H1 (cell line): ENCODE measurements at regions not wholly inside any gene's neighbourhood (a gene's known extent, or its start where the extent isn't known, plus 50 kb on each side); places are given as distances from the start of the nearest gene placed in this dataset.

Source experiments
- CTCF ChIA-PET: fragments of 300-600 bp; sonication (Branson Sonifier 250); formaldehyde crosslinking; loops from one replicate; lab custom pipeline; 2021; ENCODE audit not compliant: partially characterized antibody; lab: Charles Lee
- POLR2A ChIA-PET: fragments of 300-600 bp; sonication (Branson Sonifier 250); formaldehyde crosslinking; loops from one replicate; lab custom pipeline; 2021; ENCODE audit warnings: inconsistent platforms; ENCODE audit not compliant: partially characterized antibody; lab: Charles Lee
- DNase-seq, 2 experiments: peaks; one replicate each; pipeline versions ENCODE4 v3.0.0 to v3.0.0-alpha.2; 2010 to 2022; ENCODE audit warnings: low spot score in 2 of 2, low read depth in 1 of 2, mixed read lengths in 1 of 2
- FAIRE-seq: peaks from 2 replicates; lab custom pipeline; 2011; peaks lifted over from hg19 to GRCh38; lab: Jason Lieb, UNC
- H2AFZ ChIP-seq: 2 replicates; pipeline ENCODE4 v1.8.1; 2012; ENCODE audit warnings: low read length, inconsistent platforms
- H2AK5ac ChIP-seq: 2 replicates; pipeline ENCODE4 v1.6.1; 2013; ENCODE audit warnings: low read depth, low read length
- H2BK120ac ChIP-seq: replicated peaks from 2 replicates; pipeline ENCODE3; 2013; ENCODE audit warnings: low read depth, low read length, inconsistent platforms
- H2BK12ac ChIP-seq: 2 replicates; pipeline ENCODE4 v1.6.1; 2013; ENCODE audit warnings: low read depth, low read length
- H2BK15ac ChIP-seq: 2 replicates; pipeline ENCODE4 v1.6.1; 2013; ENCODE audit warnings: low read length
- H2BK20ac ChIP-seq: 2 replicates; pipeline ENCODE4 v1.6.1; 2013; ENCODE audit warnings: low read length
- H2BK5ac ChIP-seq: 2 replicates; pipeline ENCODE4 v1.6.1; 2013; ENCODE audit warnings: low read depth, low read length
- H3K14ac ChIP-seq: 2 replicates; pipeline ENCODE4 v1.6.1; 2013; ENCODE audit warnings: inconsistent platforms; ENCODE audit not compliant: insufficient read length
- H3K18ac ChIP-seq: 2 replicates; pipeline ENCODE4 v1.6.1; 2013; ENCODE audit warnings: low read length; ENCODE audit errors: extremely low read depth
- H3K23ac ChIP-seq: 2 replicates; pipeline ENCODE4 v1.6.1; 2013; ENCODE audit warnings: inconsistent platforms; ENCODE audit not compliant: insufficient read length
- H3K23me2 ChIP-seq: 2 replicates; pipeline ENCODE4 v1.6.1; 2013; ENCODE audit warnings: low read depth, low read length
- H3K27ac ChIP-seq: 2 replicates; pipeline ENCODE4 v1.6.1; 2011; ENCODE audit warnings: low read depth, low read length, inconsistent platforms
- H3K27me3 ChIP-seq, 4 experiments: replicated peaks in 1 of 4; 1 replicate in 1 of 4; 2 replicates in 3 of 4; pipeline versions ENCODE4 v1.6.1 to v1.8.1; 2011 to 2013; ENCODE audit warnings: low read length in 3 of 4, mild to moderate bottlenecking in 3 of 4, inconsistent platforms in 2 of 4, mixed read lengths in 2 of 4, moderate library complexity in 1 of 4; ENCODE audit not compliant: control insufficient read depth in 3 of 4, insufficient read depth in 3 of 4; ENCODE audit errors: extremely low read depth in 1 of 4
- H3K36me3 ChIP-seq, 4 experiments: 2 replicates each; pipeline versions ENCODE4 v1.6.1 to v1.8.1; 2011 to 2013; ENCODE audit warnings: mild to moderate bottlenecking in 4 of 4, low read length in 3 of 4, moderate library complexity in 2 of 4, control low read depth in 1 of 4, inconsistent platforms in 1 of 4; ENCODE audit not compliant: insufficient read depth in 4 of 4, control insufficient read depth in 2 of 4
- H3K4ac ChIP-seq: replicated peaks from 2 replicates; pipeline ENCODE3; 2013; ENCODE audit warnings: low read length, low read depth, mixed read lengths, inconsistent platforms; ENCODE audit not compliant: insufficient read length
- H3K4me1 ChIP-seq, 4 experiments: replicated peaks in 1 of 4; 1 replicate in 1 of 4; 2 replicates in 3 of 4; pipeline versions ENCODE4 v1.6.1 to v1.8.1; 2011 to 2013; ENCODE audit warnings: low read length in 3 of 4, inconsistent platforms in 2 of 4, mixed read lengths in 1 of 4; ENCODE audit not compliant: insufficient read depth in 4 of 4, control insufficient read depth in 3 of 4
- H3K4me2 ChIP-seq, 2 experiments: 2 replicates each; pipeline versions ENCODE4 v1.6.1 to v1.8.1; 2011 to 2013; ENCODE audit warnings: low read depth in 2 of 2, low read length in 2 of 2, control low read depth in 1 of 2, inconsistent platforms in 1 of 2, mild to moderate bottlenecking in 1 of 2; ENCODE audit not compliant: insufficient read depth in 1 of 2
- H3K4me3 ChIP-seq, 4 experiments: fragments of 200-600, 300-600 bp in 1 of 4; sonication (generic), shearing (Covaris generic), sonication (Bioruptor Twin) in 1 of 4; 2 replicates each; pipeline versions ENCODE4 v1.5.1 to v1.8.1; 2011 to 2016; ENCODE audit warnings: low read length in 4 of 4, low read depth in 3 of 4, control low read depth in 2 of 4, inconsistent platforms in 2 of 4, mild to moderate bottlenecking in 2 of 4, mixed read lengths in 1 of 4, moderate library complexity in 1 of 4; ENCODE audit not compliant: insufficient read depth in 2 of 4; ENCODE audit errors: extremely low read depth in 1 of 4
- H3K56ac ChIP-seq: replicated peaks from 2 replicates; pipeline ENCODE3; 2013; ENCODE audit warnings: low read depth, mild to moderate bottlenecking, mixed read lengths, low read length, inconsistent platforms; ENCODE audit not compliant: insufficient read length
- H3K79me1 ChIP-seq: 2 replicates; pipeline ENCODE4 v1.6.1; 2013; ENCODE audit warnings: low read depth, low read length, control low read depth
- H3K79me2 ChIP-seq, 2 experiments: 2 replicates each; pipeline versions ENCODE4 v1.6.1 to v1.8.1; 2012 to 2013; ENCODE audit warnings: low read length in 2 of 2, mild to moderate bottlenecking in 2 of 2, inconsistent platforms in 1 of 2; ENCODE audit not compliant: insufficient read depth in 2 of 2, control insufficient read depth in 1 of 2
- H3K9ac ChIP-seq, 4 experiments: replicated peaks in 1 of 4; 1 replicate in 1 of 4; 2 replicates in 3 of 4; pipeline versions ENCODE4 v1.6.1 to v1.8.1; 2011 to 2013; ENCODE audit warnings: low read depth in 3 of 4, low read length in 3 of 4, control low read depth in 2 of 4, mild to moderate bottlenecking in 2 of 4, moderate library complexity in 2 of 4, inconsistent platforms in 1 of 4; ENCODE audit errors: extremely low read depth in 1 of 4
- H3K9me3 ChIP-seq, 2 experiments: 2 replicates each; pipeline versions ENCODE4 v1.6.1 to v1.8.1; 2012 to 2013; ENCODE audit warnings: mild to moderate bottlenecking in 2 of 2, moderate library complexity in 2 of 2, control low read depth in 1 of 2, inconsistent platforms in 1 of 2, low read depth in 1 of 2, low read length in 1 of 2, mixed read lengths in 1 of 2; ENCODE audit not compliant: insufficient read depth in 2 of 2
- H4K20me1 ChIP-seq, 2 experiments: replicated peaks in 1 of 2; 2 replicates each; pipeline versions ENCODE3 to v1.8.1; 2011 to 2013; ENCODE audit warnings: inconsistent platforms in 2 of 2, low read length in 2 of 2, mild to moderate bottlenecking in 1 of 2; ENCODE audit not compliant: insufficient read depth in 2 of 2, control insufficient read depth in 1 of 2
- H4K5ac ChIP-seq: 2 replicates; pipeline ENCODE4 v1.6.1; 2013; ENCODE audit warnings: low read length, low read depth, mixed read lengths, inconsistent platforms; ENCODE audit not compliant: insufficient read length
- H4K8ac ChIP-seq: 2 replicates; pipeline ENCODE4 v1.8.0; 2013; ENCODE audit warnings: mild to moderate bottlenecking, moderate library complexity, low read length, inconsistent platforms; ENCODE audit not compliant: insufficient read depth; ENCODE audit errors: extremely low read depth
- H4K91ac ChIP-seq: replicated peaks from 2 replicates; pipeline ENCODE3; 2013; ENCODE audit warnings: low read length, mixed read lengths, inconsistent platforms; ENCODE audit not compliant: insufficient read length
- BRCA1 ChIP-seq: IDR thresholded peaks from 2 replicates; pipeline ENCODE4 v1.6.1; 2012; ENCODE audit warnings: low read depth, low read length, improper control_type of control experiment
- CEBPB ChIP-seq: IDR thresholded peaks from 2 replicates; pipeline ENCODE4 v1.6.1; 2012; ENCODE audit warnings: low read depth, low read length
- CREB1 ChIP-seq: IDR thresholded peaks from 2 replicates; pipeline ENCODE4 v1.6.1; 2012; ENCODE audit warnings: inconsistent platforms
- EGR1 ChIP-seq: IDR thresholded peaks from 2 replicates; pipeline ENCODE4 v1.6.1; 2011; ENCODE audit warnings: low read depth, low read length, borderline replicate concordance
- EP300 ChIP-seq, 2 experiments: IDR thresholded peaks; 1 replicate in 1 of 2; 2 replicates in 1 of 2; pipeline ENCODE4 v1.6.1; 2011 to 2012; ENCODE audit warnings: low read depth in 2 of 2, low read length in 2 of 2, mild to moderate bottlenecking in 2 of 2, borderline replicate concordance in 1 of 2, inconsistent platforms in 1 of 2, moderate library complexity in 1 of 2
- JUN ChIP-seq: IDR thresholded peaks from 2 replicates; pipeline ENCODE4 v1.6.1; 2011; ENCODE audit warnings: low read depth, mild to moderate bottlenecking, improper control_type of control experiment, low read length
- JUND ChIP-seq: IDR thresholded peaks from 2 replicates; pipeline ENCODE4 v1.6.1; 2011; ENCODE audit warnings: mild to moderate bottlenecking, improper control_type of control experiment, low read length
- KDM5A ChIP-seq: fragments of 200-600 bp; IDR thresholded peaks from 2 replicates; pipeline ENCODE4 v1.7.1; 2012; ENCODE audit warnings: mild to moderate bottlenecking, low read length, inconsistent platforms, mixed read lengths
- POU5F1 ChIP-seq: IDR thresholded peaks from 2 replicates; pipeline ENCODE4 v1.6.1; 2011; ENCODE audit warnings: low read depth, mild to moderate bottlenecking, low read length, moderate library complexity
- SIX5 ChIP-seq: IDR thresholded peaks from 2 replicates; pipeline ENCODE4 v1.6.1; 2011; ENCODE audit warnings: mild to moderate bottlenecking, low read depth, low read length
- SP2 ChIP-seq: IDR thresholded peaks from 2 replicates; pipeline ENCODE4 v1.6.1; 2012; ENCODE audit warnings: mild to moderate bottlenecking, low read length, inconsistent platforms
- SRF ChIP-seq: IDR thresholded peaks from 2 replicates; pipeline ENCODE4 v1.6.1; 2011; ENCODE audit warnings: mild to moderate bottlenecking, low read depth, low read length, moderate library complexity
- TAF1 ChIP-seq: IDR thresholded peaks from 2 replicates; pipeline ENCODE4 v1.6.1; 2011; ENCODE audit warnings: mild to moderate bottlenecking, low read depth, low read length
- YY1 ChIP-seq: IDR thresholded peaks from 2 replicates; pipeline ENCODE4 v1.6.1; 2011; ENCODE audit warnings: low read depth, mild to moderate bottlenecking, low read length
- WGBS, 2 experiments: shearing (Covaris generic) in 1 of 2; methylation state at CpG; one replicate each; pipeline versions ENCODE4 v1.1.6 to v1.1.7; 2013 to 2015; ENCODE audit warnings: low lambda C conversion rate in 2 of 2, mixed read lengths in 2 of 2, inconsistent platforms in 1 of 2, low coverage in 1 of 2, missing lambda C conversion rate in 1 of 2; ENCODE audit not compliant: insufficient replicate concordance in 2 of 2, insufficient coverage in 1 of 2, insufficient read length in 1 of 2; ENCODE audit errors: extremely low coverage in 1 of 2, missing lambda C conversion rate in 1 of 2; 5-methylcytosine and 5-hydroxymethylcytosine counted together
- TF ChIP-seq, protein P1 (sequence below): IDR thresholded peaks from 2 replicates; pipeline ENCODE4 v1.6.1; 2012; ENCODE audit warnings: inconsistent platforms

DNA sequence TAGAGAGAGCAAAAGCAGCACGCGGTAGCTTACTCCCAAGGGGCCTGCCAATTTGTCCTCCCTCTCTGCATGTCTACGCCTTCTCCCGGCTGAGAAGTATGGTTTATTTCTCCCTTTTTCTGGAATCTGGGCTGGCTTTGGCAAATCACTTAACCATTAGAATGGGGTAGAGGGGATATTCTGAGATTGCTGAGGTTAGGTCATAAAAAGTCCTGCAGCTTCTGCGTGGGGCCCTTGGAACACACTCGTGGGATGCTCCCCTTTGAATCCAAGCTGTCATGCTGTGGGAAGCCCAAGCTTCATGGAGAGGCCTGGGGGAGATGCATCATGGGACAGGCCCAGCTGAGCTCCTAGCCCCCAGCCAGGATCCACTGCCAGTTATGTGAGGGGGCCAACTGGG lies 403.6 kb upstream of the MAF start:
- Histone ChIP-seq H4K91ac (no peak overlapping the region), H3K9ac (no peak overlapping the region), H2BK20ac (no peak overlapping the region), H3K4ac (no peak overlapping the region), H3K9me3 (no peaks in the 10 kb centered on the region), H2BK12ac (no peak overlapping the region), H4K5ac (no peak overlapping the region), H4K20me1 (no peaks in the 10 kb centered on the region), H3K23ac (no peak overlapping the region), H2AFZ (no peak overlapping the region), H3K4me2 (no peak overlapping the region), H4K8ac (no peak overlapping the region), H3K27me3 (no peaks in the 10 kb centered on the region), H3K36me3 (no peaks in the 10 kb centered on the region), H3K14ac (no peak overlapping the region), H3K23me2 (no peaks in the 10 kb centered on the region), H3K56ac (no peak overlapping the region), H3K79me2 (no peaks in the 10 kb centered on the region), H2BK5ac (no peak overlapping the region), H3K79me1 (no peaks in the 10 kb centered on the region), H3K4me3 (no peak overlapping the region), H3K18ac (no peak overlapping the region), H2AK5ac (no peak overlapping the region), H2BK120ac (no peak overlapping the region), H3K27ac (no peak overlapping the region), H3K4me1 (peaks cover 0 to 2% (median 0%) of the 10 kb centered on the region in 4 experiments; a peak in 2 of 7 replicates), H2BK15ac (no peak overlapping the region)
- ChIA-PET CTCF (interaction anchor here (1.1 to 1.6 kb wide), 3 partner anchors 9 to 242 kb away, joined by 3 to 6 read pairs (median 4); no protein-coding TSS in a partner anchor), POLR2A (interaction anchor here (0.5 kb wide), 1 partner anchor 20 kb away, joined by 3 read pairs; no protein-coding TSS in a partner anchor)
- no peak for DNase-seq
- no peak for TF ChIP-seq YY1
- TF ChIP-seq KDM5A, result no peak
- TF ChIP-seq SIX5, result no peak
- TF ChIP-seq CEBPB, result no peak
- no peak for TF ChIP-seq JUND
- TF ChIP-seq SP2, result no peak
- no peak for TF ChIP-seq CREB1
- TF ChIP-seq, protein P1, sequence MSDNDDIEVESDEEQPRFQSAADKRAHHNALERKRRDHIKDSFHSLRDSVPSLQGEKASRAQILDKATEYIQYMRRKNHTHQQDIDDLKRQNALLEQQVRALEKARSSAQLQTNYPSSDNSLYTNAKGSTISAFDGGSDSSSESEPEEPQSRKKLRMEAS, result no peak
- no peak for TF ChIP-seq SRF
- no peak for TF ChIP-seq EP300 (IDR thresholded peaks at IDR 0.05; ENCODE audit: borderline replicate concordance in 1 of 2, low read depth in 2 of 2, low read length in 2 of 2)
- no peak for TF ChIP-seq POU5F1
- no peak for TF ChIP-seq JUN
- no peak for TF ChIP-seq TAF1
- TF ChIP-seq BRCA1, result no peak
- no peak for TF ChIP-seq EGR1
- no peak for FAIRE-seq
- 95% methylated on average over 6 of the region's 6 CpGs; no CpG with 5 or more reads in 1 of the 2 experiments for WGBS, 2 experiments
